ENCODE measurements at regions not wholly inside any gene's neighbourhood (a gene's known extent, or its start where the extent isn't known, plus 50 kb on each side); places are given as distances from the start of the nearest gene placed in this dataset.

- TF ChIP-seq, protein P1, sequence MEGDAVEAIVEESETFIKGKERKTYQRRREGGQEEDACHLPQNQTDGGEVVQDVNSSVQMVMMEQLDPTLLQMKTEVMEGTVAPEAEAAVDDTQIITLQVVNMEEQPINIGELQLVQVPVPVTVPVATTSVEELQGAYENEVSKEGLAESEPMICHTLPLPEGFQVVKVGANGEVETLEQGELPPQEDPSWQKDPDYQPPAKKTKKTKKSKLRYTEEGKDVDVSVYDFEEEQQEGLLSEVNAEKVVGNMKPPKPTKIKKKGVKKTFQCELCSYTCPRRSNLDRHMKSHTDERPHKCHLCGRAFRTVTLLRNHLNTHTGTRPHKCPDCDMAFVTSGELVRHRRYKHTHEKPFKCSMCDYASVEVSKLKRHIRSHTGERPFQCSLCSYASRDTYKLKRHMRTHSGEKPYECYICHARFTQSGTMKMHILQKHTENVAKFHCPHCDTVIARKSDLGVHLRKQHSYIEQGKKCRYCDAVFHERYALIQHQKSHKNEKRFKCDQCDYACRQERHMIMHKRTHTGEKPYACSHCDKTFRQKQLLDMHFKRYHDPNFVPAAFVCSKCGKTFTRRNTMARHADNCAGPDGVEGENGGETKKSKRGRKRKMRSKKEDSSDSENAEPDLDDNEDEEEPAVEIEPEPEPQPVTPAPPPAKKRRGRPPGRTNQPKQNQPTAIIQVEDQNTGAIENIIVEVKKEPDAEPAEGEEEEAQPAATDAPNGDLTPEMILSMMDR (conservative IDR thresholded peaks at IDR 0.05 in 1 of 2, IDR thresholded peaks at IDR 0.05 in 1 of 2; ENCODE audit: low read depth in 1 of 2, low read length in 2 of 2): no peak
- TF ChIP-seq EZH2 (IDR thresholded peaks at IDR 0.05; ENCODE audit: low read length, missing control alignments): no peak
Measured at GRCh38 chr6:63492476-63492875, 79.8 kb upstream of the LOC128125822 start.
